GM10266 (cell line): ENCODE measurements at regions not wholly inside any gene's neighbourhood (a gene's known extent, or its start where the extent isn't known, plus 50 kb on each side); places are given as distances from the start of the nearest gene placed in this dataset.

Experiments
- DNase-seq: peaks from one replicate; pipeline ENCODE4 v3.0.0; 2012; ENCODE audit errors: extremely low spot score
- TF ChIP-seq, protein P1 (sequence below): IDR thresholded peaks from 2 replicates; pipeline ENCODE4 v1.5.1; 2012; ENCODE audit warnings: mild to moderate bottlenecking, low read depth; ENCODE audit not compliant: control insufficient read depth, insufficient read depth; ENCODE audit errors: missing control alignments

DNA sequence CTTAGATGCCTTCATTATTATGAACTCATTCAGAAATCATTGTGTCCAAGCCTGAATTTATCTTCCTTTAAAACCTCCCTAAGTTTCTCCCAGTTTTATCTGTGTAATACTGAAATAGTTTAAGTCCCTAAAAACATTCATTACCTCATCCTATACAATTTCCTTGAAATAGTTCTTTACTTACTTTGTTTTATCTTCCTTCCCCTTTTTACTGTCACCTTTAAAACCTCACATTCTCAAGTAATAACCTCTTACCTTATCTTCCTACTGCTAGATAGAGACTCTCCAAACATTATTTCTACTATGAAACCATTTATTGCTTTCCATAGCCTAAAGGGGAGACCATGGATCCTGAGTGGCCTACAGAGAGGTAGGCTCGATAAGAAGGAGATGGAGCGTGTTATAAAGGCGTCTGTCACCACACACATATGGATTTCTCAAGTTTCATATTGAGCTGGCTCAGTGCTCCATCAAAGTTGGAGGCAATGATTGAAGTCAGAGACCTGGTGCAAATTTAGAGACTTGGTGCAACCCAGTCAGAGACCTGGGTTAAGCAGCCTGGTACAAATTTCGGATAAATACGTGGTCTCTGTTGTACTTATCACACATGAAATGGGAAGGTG lies 140.4 kb downstream of the NFKBIZ start:
- TF ChIP-seq, protein P1, sequence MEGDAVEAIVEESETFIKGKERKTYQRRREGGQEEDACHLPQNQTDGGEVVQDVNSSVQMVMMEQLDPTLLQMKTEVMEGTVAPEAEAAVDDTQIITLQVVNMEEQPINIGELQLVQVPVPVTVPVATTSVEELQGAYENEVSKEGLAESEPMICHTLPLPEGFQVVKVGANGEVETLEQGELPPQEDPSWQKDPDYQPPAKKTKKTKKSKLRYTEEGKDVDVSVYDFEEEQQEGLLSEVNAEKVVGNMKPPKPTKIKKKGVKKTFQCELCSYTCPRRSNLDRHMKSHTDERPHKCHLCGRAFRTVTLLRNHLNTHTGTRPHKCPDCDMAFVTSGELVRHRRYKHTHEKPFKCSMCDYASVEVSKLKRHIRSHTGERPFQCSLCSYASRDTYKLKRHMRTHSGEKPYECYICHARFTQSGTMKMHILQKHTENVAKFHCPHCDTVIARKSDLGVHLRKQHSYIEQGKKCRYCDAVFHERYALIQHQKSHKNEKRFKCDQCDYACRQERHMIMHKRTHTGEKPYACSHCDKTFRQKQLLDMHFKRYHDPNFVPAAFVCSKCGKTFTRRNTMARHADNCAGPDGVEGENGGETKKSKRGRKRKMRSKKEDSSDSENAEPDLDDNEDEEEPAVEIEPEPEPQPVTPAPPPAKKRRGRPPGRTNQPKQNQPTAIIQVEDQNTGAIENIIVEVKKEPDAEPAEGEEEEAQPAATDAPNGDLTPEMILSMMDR, result no peak
- no peak for DNase-seq

DNA sequence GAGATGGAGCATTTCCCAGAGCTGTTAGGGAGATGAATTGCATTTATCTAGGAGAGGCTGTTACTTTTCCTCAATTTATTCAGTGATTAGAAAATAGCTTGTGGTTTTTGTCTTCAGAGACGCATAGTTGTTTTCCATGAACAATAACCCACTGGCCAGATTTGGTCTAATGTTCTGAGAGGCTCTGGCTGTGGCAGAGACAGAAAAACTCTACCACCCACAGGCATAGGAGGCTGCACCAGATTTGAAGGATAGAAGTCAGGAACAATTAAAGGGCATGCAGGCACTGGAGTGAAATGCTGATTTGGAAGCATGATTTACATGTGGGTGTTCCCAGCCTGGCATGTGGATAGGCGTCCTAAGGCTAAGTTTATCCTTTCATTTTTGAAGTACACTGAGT lies 143.5 kb downstream of the NFKBIZ start:
- no peak for DNase-seq

DNA sequence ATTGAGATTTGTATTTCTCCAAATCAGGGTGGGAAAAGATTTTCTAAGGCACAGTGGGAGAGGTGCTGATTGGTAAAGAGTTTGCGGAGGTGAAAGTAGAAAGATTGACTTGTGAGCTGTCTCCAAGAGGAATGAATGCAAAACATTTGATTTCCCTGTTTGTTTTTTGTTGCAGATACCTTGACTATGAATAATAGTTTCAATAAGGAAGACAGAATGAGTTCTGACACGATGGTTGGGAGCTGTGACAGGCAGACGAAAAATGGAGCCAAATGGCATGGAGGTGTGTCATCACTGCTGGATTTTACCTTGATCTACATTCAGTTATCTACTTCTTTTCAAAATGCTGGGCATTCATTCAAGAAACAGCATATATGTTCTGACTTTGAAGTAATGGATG lies 145.1 kb downstream of the NFKBIZ start:
- no peak for DNase-seq
- TF ChIP-seq, protein P1, result no peak

More for the DNA sequence above, 143.5 kb downstream of the NFKBIZ start:
- TF ChIP-seq, protein P1, result no peak

DNA sequence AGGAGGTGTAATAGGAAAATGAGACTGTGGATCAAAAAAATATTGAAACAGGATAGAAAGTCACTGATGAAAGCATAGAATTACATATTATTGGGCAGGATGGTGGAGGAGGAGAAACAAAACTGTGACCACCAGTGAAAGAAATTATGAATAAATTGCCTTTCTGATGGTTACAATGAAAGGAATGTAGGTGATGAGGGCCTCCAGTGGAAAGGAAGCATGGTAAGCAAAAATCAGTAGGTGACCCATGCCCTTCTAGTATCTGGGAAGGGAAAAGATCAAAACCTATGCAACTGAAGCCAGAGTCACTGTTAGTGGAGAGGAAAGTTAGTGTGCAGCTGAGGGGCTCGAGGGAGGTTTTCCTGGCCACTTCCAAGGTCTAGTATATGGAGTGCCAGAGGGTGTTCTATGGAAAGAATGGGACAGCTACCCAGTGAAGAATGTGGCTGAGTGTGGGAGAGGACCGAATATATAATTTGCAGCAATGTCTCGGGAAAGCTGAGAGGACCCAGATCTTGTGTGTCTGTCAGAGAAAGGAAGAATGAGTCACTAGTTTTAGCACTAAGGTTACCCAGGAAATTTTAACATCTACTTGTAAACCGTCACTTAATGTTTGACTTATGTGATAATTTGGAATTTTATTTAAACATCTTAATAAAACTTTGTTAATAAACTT lies 146.2 kb downstream of the NFKBIZ start:
- TF ChIP-seq, protein P1, result no peak
- no peak for DNase-seq

DNA sequence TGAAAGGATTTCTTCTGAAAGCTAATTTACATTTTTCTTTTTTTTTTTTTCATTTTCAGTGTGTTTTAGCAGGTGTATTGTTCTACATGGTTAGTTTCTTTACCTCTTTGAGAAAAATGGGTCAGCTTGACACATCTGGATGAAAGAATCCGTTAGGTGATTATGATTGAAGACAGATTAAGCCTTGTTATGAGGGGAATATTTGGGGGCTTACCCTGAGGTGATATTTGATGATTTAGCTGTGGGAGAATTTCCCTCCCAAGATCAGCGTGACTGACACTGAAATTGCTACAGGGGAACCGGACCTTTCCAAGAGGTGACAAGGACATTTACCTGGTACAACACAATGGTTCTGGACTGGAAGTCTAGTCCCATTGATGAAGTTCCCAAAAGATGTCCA lies 147.5 kb downstream of the NFKBIZ start:
- TF ChIP-seq, protein P1, result no peak
- DNase-seq, result no peak

DNA sequence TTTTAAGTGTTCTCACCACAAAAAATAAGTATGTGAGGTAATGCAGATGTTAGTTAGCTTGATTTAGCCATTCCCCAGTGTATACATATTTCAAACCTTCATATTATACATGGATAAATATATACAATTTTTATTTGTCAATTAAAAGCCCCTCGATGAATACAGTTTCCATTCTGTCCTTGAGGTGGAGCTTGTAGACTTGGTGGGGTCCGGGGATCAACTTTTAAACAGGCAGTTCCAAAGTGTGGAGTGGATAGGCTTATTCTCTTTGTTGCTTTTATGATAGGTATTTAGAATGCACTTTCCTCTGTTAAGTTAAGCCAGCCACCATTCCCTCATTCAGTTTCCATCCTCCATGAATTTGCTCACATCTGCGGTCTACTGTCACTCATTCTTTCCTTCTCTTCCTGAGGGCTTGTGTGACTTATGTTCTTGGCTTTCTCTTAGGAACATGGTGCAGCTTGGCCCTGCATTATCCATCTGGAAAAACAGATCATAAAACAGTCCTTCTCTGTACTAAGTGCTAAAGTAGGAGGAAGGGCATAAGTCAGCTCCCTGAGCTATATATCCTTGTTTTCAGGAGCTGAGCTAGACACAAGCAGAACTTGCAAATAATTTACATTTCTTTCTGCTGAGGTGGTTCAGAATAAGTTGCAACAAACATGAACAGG lies 149.1 kb downstream of the NFKBIZ start:
- DNase-seq, result no peak

More for the DNA sequence above, 149.1 kb downstream of the NFKBIZ start:
- TF ChIP-seq, protein P1, result no peak
